OCI-LY3 (cell line): ENCODE measurements at regions not wholly inside any gene's neighbourhood (a gene's known extent, or its start where the extent isn't known, plus 50 kb on each side); places are given as distances from the start of the nearest gene placed in this dataset.

Source experiments
- EZH2phosphoT487 ChIP-seq: fragments of 200-600 bp; shearing (Covaris generic); IDR thresholded peaks from 2 replicates; pipeline ENCODE4 v1.6.1; 2018; ENCODE audit warnings: antibody characterized with exemption, mixed run types, low read depth
- TF ChIP-seq, protein P1 (sequence below): fragments of 200-600, 300-600 bp; sonication (generic); IDR thresholded peaks from 2 replicates; pipeline ENCODE4 v1.5.1; 2014; ENCODE audit warnings: antibody characterized with exemption, low read length, low read depth

- TF ChIP-seq, protein P1, sequence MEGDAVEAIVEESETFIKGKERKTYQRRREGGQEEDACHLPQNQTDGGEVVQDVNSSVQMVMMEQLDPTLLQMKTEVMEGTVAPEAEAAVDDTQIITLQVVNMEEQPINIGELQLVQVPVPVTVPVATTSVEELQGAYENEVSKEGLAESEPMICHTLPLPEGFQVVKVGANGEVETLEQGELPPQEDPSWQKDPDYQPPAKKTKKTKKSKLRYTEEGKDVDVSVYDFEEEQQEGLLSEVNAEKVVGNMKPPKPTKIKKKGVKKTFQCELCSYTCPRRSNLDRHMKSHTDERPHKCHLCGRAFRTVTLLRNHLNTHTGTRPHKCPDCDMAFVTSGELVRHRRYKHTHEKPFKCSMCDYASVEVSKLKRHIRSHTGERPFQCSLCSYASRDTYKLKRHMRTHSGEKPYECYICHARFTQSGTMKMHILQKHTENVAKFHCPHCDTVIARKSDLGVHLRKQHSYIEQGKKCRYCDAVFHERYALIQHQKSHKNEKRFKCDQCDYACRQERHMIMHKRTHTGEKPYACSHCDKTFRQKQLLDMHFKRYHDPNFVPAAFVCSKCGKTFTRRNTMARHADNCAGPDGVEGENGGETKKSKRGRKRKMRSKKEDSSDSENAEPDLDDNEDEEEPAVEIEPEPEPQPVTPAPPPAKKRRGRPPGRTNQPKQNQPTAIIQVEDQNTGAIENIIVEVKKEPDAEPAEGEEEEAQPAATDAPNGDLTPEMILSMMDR, result no peak
- TF ChIP-seq EZH2phosphoT487, result no peak
Measured at GRCh38 chr11:110900426-110900825, 188.2 kb upstream of the ARHGAP20 start.
